IPS DF 6.9 (cell line): ENCODE measurements at regions not wholly inside any gene's neighbourhood (a gene's known extent, or its start where the extent isn't known, plus 50 kb on each side); places are given as distances from the start of the nearest gene placed in this dataset.

Source experiments
- DNase-seq: peaks from one replicate; pipeline ENCODE4 v3.0.0-alpha.2; 2013; ENCODE audit warnings: low read depth, low spot score
- H3K27ac ChIP-seq: one replicate; pipeline ENCODE4 v1.5.1; 2013; ENCODE audit warnings: low read length, control low read depth
- H3K27me3 ChIP-seq: 2 replicates; pipeline ENCODE4 v1.6.1; 2013; ENCODE audit warnings: mild to moderate bottlenecking, low read length; ENCODE audit not compliant: control insufficient read depth, insufficient read depth
- H3K36me3 ChIP-seq: 2 replicates; pipeline ENCODE4 v1.6.1; 2013; ENCODE audit warnings: low read length; ENCODE audit not compliant: control insufficient read depth, insufficient read depth
- H3K4me1 ChIP-seq: 2 replicates; pipeline ENCODE4 v1.6.1; 2013; ENCODE audit warnings: low read length; ENCODE audit not compliant: control insufficient read depth, insufficient read depth
- H3K4me3 ChIP-seq: 2 replicates; pipeline ENCODE4 v1.5.1; 2013; ENCODE audit warnings: mild to moderate bottlenecking, low read length
- H3K9me3 ChIP-seq: 2 replicates; pipeline ENCODE4 v1.6.1; 2013; ENCODE audit warnings: low read length, inconsistent platforms; ENCODE audit not compliant: control insufficient read depth, insufficient read depth
- WGBS: extraction: QIAGEN DNeasy Blood & Tissue Kit; methylation state at CpG from one replicate; pipeline ENCODE4 v1.1.7; 2013; ENCODE audit warnings: mixed read lengths, missing lambda C conversion rate; ENCODE audit not compliant: insufficient read length, insufficient coverage; 5-methylcytosine and 5-hydroxymethylcytosine counted together

DNA sequence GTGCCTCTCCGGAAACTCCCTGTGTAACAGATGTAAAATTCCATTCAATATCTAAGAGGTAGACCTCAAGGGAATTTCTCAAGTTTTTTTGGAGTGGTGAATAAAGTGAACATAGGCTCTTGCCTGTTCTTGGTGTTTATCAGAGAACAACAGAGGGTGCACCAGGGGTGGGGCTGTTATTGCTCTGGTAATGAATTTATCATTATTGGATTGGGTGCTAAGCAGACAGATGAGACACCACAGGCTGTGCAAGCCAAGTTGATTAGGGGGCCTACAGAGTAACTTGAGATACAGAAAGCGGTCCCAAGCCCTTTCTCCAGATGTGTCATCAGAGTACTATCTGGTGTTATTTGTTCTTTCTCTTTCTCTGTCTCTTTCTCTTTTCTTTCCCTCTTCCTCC lies 286.3 kb downstream of the OSR1 start:
- no CpG with 5 or more reads among the region's 2 CpGs for WGBS

GRCh38 chr2:19070886-19071285 lies 287.5 kb downstream of the OSR1 start:
- H3K4me3 ChIP-seq: no peak overlapping the region
- H3K36me3 ChIP-seq: no peaks in the 10 kb centered on the region
- peaks cover 8% of the 10 kb centered on the region for H3K4me1 ChIP-seq
- no peaks in the 10 kb centered on the region for H3K27me3 ChIP-seq
- no peak for DNase-seq
- WGBS: no CpG with 5 or more reads among the region's 4 CpGs
- no peak overlapping the region for H3K27ac ChIP-seq
- no peaks in the 10 kb centered on the region for H3K9me3 ChIP-seq

More for the DNA sequence above, 286.3 kb downstream of the OSR1 start:
- H3K36me3 ChIP-seq: no peaks in the 10 kb centered on the region
- no peak overlapping the region for H3K4me3 ChIP-seq
- no peaks in the 10 kb centered on the region for H3K27me3 ChIP-seq
- DNase-seq: no peak
- no peak overlapping the region for H3K27ac ChIP-seq
- H3K4me1 ChIP-seq: peaks cover 8% of the 10 kb centered on the region
- no peaks in the 10 kb centered on the region for H3K9me3 ChIP-seq

DNA sequence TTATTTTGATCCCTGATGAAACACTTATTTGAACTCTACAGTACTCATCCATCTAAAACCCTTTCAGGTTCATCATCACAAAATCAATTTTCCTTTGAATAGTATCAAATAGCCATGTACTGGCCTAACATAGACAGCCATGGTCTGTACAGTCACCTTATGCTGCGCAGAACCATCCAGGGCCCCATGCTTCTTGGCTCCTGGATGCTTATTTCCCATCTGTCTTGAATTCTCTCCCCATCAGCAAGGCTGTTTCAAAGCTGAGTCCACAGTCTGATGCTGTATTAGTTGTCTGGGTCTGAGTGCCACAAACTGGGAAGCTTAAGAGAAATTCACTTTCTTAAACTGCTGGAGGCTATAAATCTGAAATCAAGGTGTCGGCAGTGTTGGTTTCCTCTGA lies 290.2 kb downstream of the OSR1 start:
- Histone ChIP-seq H3K36me3 (no peaks in the 10 kb centered on the region), H3K27ac (no peak overlapping the region), H3K9me3 (no peaks in the 10 kb centered on the region), H3K4me3 (no peak overlapping the region), H3K27me3 (no peaks in the 10 kb centered on the region), H3K4me1 (peaks cover 6% of the 10 kb centered on the region; the same call in 1 of the 2 replicates)
- no CpG with 5 or more reads among the region's 2 CpGs for WGBS
- DNase-seq: no peak

DNA sequence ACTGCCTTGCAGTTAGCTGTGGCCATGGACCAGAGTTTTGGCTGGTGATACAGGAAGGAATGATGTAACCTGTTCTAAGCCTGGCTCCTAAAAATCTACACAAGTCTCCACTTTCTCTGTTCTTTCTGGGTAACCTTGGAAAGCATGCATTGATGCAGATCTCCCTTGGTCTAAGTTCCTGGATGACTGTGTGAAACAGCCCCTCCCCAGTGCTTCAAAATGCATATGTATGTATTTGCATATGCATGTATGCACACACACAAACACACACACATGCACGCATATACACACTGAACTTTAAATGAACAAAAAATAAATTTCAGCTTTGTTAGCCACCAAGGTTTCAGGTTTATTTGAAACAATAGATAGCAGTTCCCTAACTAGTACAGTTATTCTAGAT lies 296.1 kb downstream of the OSR1 start:
- Histone ChIP-seq H3K4me3 (no peak overlapping the region), H3K9me3 (no peaks in the 10 kb centered on the region), H3K27ac (no peak overlapping the region), H3K27me3 (no peaks in the 10 kb centered on the region), H3K36me3 (no peaks in the 10 kb centered on the region), H3K4me1 (peaks cover 3% of the 10 kb centered on the region; the same call in 1 of the 2 replicates)
- whole genome bisulfite sequencing: no CpG with 5 or more reads among the region's 1 CpG
- no peak for DNase-seq

DNA sequence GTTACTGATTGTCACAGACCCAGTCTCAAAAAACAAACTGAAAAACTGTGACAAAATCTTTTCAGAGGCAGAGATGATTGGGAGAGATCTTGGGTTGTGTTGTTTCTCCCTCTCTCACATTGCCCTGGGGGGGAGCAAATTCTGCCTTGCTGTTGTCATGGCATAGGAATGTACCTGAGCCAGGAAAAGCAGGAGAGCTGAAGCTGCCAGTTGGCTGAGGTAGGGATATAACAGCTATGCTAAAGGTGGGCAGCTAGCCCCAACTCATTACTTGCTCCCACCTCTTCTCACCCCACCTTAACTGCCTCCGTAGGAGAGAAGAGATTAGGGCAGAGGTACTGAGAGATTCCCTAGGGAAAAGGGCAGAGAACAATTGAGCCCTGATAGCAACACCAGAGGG lies 299.3 kb downstream of the OSR1 start:
- H3K4me3 ChIP-seq: no peak overlapping the region
- H3K27me3 ChIP-seq: no peaks in the 10 kb centered on the region
- no peak overlapping the region for H3K27ac ChIP-seq
- DNase-seq: peak; percentile 31
- H3K36me3 ChIP-seq: no peaks in the 10 kb centered on the region
- no CpG with 5 or more reads among the region's 1 CpG for WGBS
- H3K4me1 ChIP-seq: peaks cover 3% of the 10 kb centered on the region; the same call in 1 of the 2 replicates
- H3K9me3 ChIP-seq: no peaks in the 10 kb centered on the region

- no peaks in the 10 kb centered on the region for H3K4me1 ChIP-seq
- DNase-seq: no peak
- no peaks in the 10 kb centered on the region for H3K36me3 ChIP-seq
- WGBS: no CpG with 5 or more reads among the region's 5 CpGs
- H3K27me3 ChIP-seq: no peaks in the 10 kb centered on the region
- no peaks in the 10 kb centered on the region for H3K9me3 ChIP-seq
- no peak overlapping the region for H3K4me3 ChIP-seq
- no peak overlapping the region for H3K27ac ChIP-seq
Observed at GRCh38 chr2:19051203-19051831, 307.1 kb downstream of the OSR1 start.

DNA sequence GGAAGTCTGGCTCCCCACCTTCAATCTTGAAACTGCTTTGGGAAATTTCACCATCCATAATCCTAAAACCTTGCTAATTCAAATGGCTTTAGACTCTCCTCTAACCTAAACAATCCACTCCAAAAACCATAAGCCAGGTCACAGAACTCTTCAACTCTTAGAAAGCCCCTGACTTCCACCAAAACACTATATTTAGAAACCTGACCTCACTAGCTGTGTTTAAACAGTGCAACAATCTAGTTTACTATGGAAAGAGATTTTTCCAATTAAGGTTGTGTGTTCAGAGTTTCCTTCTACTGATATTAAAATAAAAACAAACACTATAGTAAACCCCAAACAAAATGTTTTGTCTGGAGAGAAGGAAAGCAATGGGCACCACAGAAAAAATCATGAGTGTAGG lies 308.1 kb downstream of the OSR1 start:
- no peaks in the 10 kb centered on the region for H3K4me1 ChIP-seq
- H3K36me3 ChIP-seq: no peaks in the 10 kb centered on the region
- H3K27ac ChIP-seq: no peak overlapping the region
- DNase-seq: no peak
- H3K4me3 ChIP-seq: no peak overlapping the region
- no peaks in the 10 kb centered on the region for H3K9me3 ChIP-seq
- no peaks in the 10 kb centered on the region for H3K27me3 ChIP-seq

- no peak for DNase-seq
- H3K9me3 ChIP-seq: no peaks in the 10 kb centered on the region
- no peak overlapping the region for H3K27ac ChIP-seq
- 100% methylated on average over 1 of the region's 5 CpGs for WGBS
- H3K27me3 ChIP-seq: no peaks in the 10 kb centered on the region
- H3K4me3 ChIP-seq: no peak overlapping the region
- H3K4me1 ChIP-seq: no peaks in the 10 kb centered on the region
- no peaks in the 10 kb centered on the region for H3K36me3 ChIP-seq
Observed at GRCh38 chr2:19048593-19049266, 309.7 kb downstream of the OSR1 start.

- Histone ChIP-seq H3K4me3 (no peak overlapping the region), H3K9me3 (no peaks in the 10 kb centered on the region), H3K27ac (no peak overlapping the region), H3K36me3 (no peaks in the 10 kb centered on the region), H3K4me1 (no peaks in the 10 kb centered on the region), H3K27me3 (no peaks in the 10 kb centered on the region)
- no peak for DNase-seq
- no CpG with 5 or more reads among the region's 4 CpGs for WGBS
Observed at GRCh38 chr2:19046986-19047780, 311.2 kb downstream of the OSR1 start.

- no CpG with 5 or more reads among the region's 4 CpGs for WGBS
- no peaks in the 10 kb centered on the region for H3K36me3 ChIP-seq
Observed at GRCh38 chr2:19045151-19045550, 313.3 kb downstream of the OSR1 start.

More at GRCh38 chr2:19045151-19045550, 313.3 kb downstream of the OSR1 start:
- no peak overlapping the region for H3K27ac ChIP-seq
- no peak overlapping the region for H3K4me3 ChIP-seq
- no peaks in the 10 kb centered on the region for H3K4me1 ChIP-seq
- H3K9me3 ChIP-seq: no peaks in the 10 kb centered on the region
- DNase-seq: no peak
- H3K27me3 ChIP-seq: no peaks in the 10 kb centered on the region
